MM.1S (cell line): ENCODE measurements at regions not wholly inside any gene's neighbourhood (a gene's known extent, or its start where the extent isn't known, plus 50 kb on each side); places are given as distances from the start of the nearest gene placed in this dataset.

Experiments used
- DNase-seq: peaks from one replicate; pipeline ENCODE4 v3.0.0-alpha.2; 2015
- H2AFZ ChIP-seq: fragments of 300-600 bp; sonication (generic); 2 replicates; pipeline ENCODE4 v1.6.0; 2016; ENCODE audit warnings: antibody characterized with exemption, low read length
- H3F3A ChIP-seq: fragments of 300-600 bp; sonication (generic); 2 replicates; pipeline ENCODE4 v1.6.1; 2016; ENCODE audit warnings: mild to moderate bottlenecking, antibody characterized with exemption, low read length, moderate library complexity, mixed read lengths; ENCODE audit not compliant: insufficient read depth
- H3K27ac ChIP-seq: fragments of 300-600 bp; sonication (generic); 2 replicates; pipeline ENCODE4 v1.5.1; 2016; ENCODE audit warnings: mild to moderate bottlenecking, low read length
- H3K27me3 ChIP-seq: fragments of 300-600 bp; sonication (generic); replicated peaks from 2 replicates; pipeline ENCODE4 v1.6.0; 2016; ENCODE audit warnings: low read length; ENCODE audit not compliant: insufficient read depth
- H3K36me3 ChIP-seq: fragments of 300-600 bp; sonication (generic); replicated peaks from 2 replicates; pipeline ENCODE4 v1.6.1; 2016; ENCODE audit warnings: mild to moderate bottlenecking, low read length, mixed read lengths; ENCODE audit not compliant: insufficient read depth
- H3K4me1 ChIP-seq: fragments of 300-600 bp; sonication (generic); 2 replicates; pipeline ENCODE4 v1.6.1; 2016; ENCODE audit warnings: low read length, mixed read lengths
- H3K4me2 ChIP-seq: fragments of 300-600 bp; sonication (generic); 2 replicates; pipeline ENCODE4 v1.6.0; 2016; ENCODE audit warnings: low read depth, low read length
- H3K4me3 ChIP-seq: fragments of 300-600 bp; sonication (generic); 2 replicates; pipeline ENCODE4 v1.5.1; 2016; ENCODE audit warnings: low read length, mixed read lengths
- H3K79me2 ChIP-seq: fragments of 300-600 bp; sonication (generic); 2 replicates; pipeline ENCODE4 v1.6.1; 2016; ENCODE audit warnings: mixed run types, low read length, mixed read lengths
- H3K9ac ChIP-seq: fragments of 300-600 bp; sonication (generic); 2 replicates; pipeline ENCODE4 v1.6.1; 2016; ENCODE audit warnings: low read length, mixed read lengths
- H3K9me2 ChIP-seq: fragments of 300-600 bp; sonication (generic); replicated peaks from 2 replicates; pipeline ENCODE4 v1.6.1; 2016; ENCODE audit warnings: mild to moderate bottlenecking, low read length, mixed read lengths; ENCODE audit not compliant: insufficient read depth
- H3K9me3 ChIP-seq: fragments of 300-600 bp; sonication (generic); replicated peaks from 2 replicates; pipeline ENCODE4 v1.6.1; 2016; ENCODE audit warnings: mild to moderate bottlenecking, low read length, mixed read lengths; ENCODE audit not compliant: insufficient read depth
- H4K20me1 ChIP-seq: fragments of 300-600 bp; sonication (generic); 2 replicates; pipeline ENCODE4 v1.6.1; 2016; ENCODE audit warnings: mild to moderate bottlenecking, low read length, moderate library complexity, mixed read lengths; ENCODE audit not compliant: insufficient read depth
- EZH2 ChIP-seq: fragments of 300-600 bp; sonication (generic); optimal IDR thresholded peaks from 2 replicates; pipeline ENCODE3; 2017; ENCODE audit warnings: low read depth, mild to moderate bottlenecking, antibody characterized with exemption, low read length, mixed read lengths
- EZH2phosphoT487 ChIP-seq: fragments of 300-600 bp; sonication (generic); IDR thresholded peaks from 2 replicates; pipeline ENCODE4 v1.6.1; 2018; ENCODE audit warnings: antibody characterized with exemption, low read length
- TF ChIP-seq, protein P1 (sequence below): fragments of 300-600 bp; sonication (generic); IDR thresholded peaks from 2 replicates; pipeline ENCODE4 v1.5.1; 2016; ENCODE audit warnings: antibody characterized with exemption, low read length, mixed read lengths

- Histone ChIP-seq H3K9ac (no peak overlapping the region), H3F3A (no peaks in the 10 kb centered on the region), H3K27ac (no peak overlapping the region), H3K4me2 (no peak overlapping the region), H3K9me3 (no peaks in the 10 kb centered on the region), H3K4me1 (no peaks in the 10 kb centered on the region), H4K20me1 (no peaks in the 10 kb centered on the region), H3K4me3 (no peak overlapping the region), H3K9me2 (no peaks in the 10 kb centered on the region), H3K36me3 (no peaks in the 10 kb centered on the region), H3K27me3 (no peaks in the 10 kb centered on the region), H2AFZ (no peak overlapping the region), H3K79me2 (no peaks in the 10 kb centered on the region)
- DNase-seq = no peak
- TF ChIP-seq EZH2 (no peak), EZH2phosphoT487 (no peak)
- TF ChIP-seq, protein P1, sequence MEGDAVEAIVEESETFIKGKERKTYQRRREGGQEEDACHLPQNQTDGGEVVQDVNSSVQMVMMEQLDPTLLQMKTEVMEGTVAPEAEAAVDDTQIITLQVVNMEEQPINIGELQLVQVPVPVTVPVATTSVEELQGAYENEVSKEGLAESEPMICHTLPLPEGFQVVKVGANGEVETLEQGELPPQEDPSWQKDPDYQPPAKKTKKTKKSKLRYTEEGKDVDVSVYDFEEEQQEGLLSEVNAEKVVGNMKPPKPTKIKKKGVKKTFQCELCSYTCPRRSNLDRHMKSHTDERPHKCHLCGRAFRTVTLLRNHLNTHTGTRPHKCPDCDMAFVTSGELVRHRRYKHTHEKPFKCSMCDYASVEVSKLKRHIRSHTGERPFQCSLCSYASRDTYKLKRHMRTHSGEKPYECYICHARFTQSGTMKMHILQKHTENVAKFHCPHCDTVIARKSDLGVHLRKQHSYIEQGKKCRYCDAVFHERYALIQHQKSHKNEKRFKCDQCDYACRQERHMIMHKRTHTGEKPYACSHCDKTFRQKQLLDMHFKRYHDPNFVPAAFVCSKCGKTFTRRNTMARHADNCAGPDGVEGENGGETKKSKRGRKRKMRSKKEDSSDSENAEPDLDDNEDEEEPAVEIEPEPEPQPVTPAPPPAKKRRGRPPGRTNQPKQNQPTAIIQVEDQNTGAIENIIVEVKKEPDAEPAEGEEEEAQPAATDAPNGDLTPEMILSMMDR = no peak
Observed at GRCh38 chrX:94977986-94978385, 1304.0 kb downstream of the FAM133A start.
